Trophoblast cell (in vitro differentiated cells and primary cell): ENCODE measurements at regions not wholly inside any gene's neighbourhood (a gene's known extent, or its start where the extent isn't known, plus 50 kb on each side); places are given as distances from the start of the nearest gene placed in this dataset.

Source experiments
- DNase-seq, 2 donors: peaks; one replicate each; pipeline ENCODE4 v3.0.0-alpha.2; 2016
- H2AFZ ChIP-seq: 2 replicates; pipeline ENCODE4 v1.6.1; 2013; ENCODE audit warnings: low read length, moderate library complexity, mild to moderate bottlenecking; ENCODE audit not compliant: insufficient read depth, poor library complexity
- H2AK5ac ChIP-seq: 2 replicates; pipeline ENCODE4 v1.6.1; 2013; ENCODE audit warnings: mild to moderate bottlenecking, low read length
- H2BK120ac ChIP-seq: 2 replicates; pipeline ENCODE4 v1.6.1; 2013; ENCODE audit warnings: low read length, mild to moderate bottlenecking, moderate library complexity; ENCODE audit not compliant: insufficient read depth, poor library complexity
- H2BK12ac ChIP-seq: 2 replicates; pipeline ENCODE4 v1.6.1; 2013; ENCODE audit warnings: mild to moderate bottlenecking, low read length, moderate library complexity
- H2BK5ac ChIP-seq: 2 replicates; pipeline ENCODE4 v1.6.1; 2013; ENCODE audit warnings: low read length, low read depth, moderate library complexity, mild to moderate bottlenecking; ENCODE audit not compliant: poor library complexity
- H3K14ac ChIP-seq: 2 replicates; pipeline ENCODE4 v1.6.1; 2013; ENCODE audit warnings: mild to moderate bottlenecking, low read length
- H3K18ac ChIP-seq: 2 replicates; pipeline ENCODE4 v1.6.1; 2013; ENCODE audit warnings: mild to moderate bottlenecking, low read length
- H3K23ac ChIP-seq: 2 replicates; pipeline ENCODE4 v1.6.1; 2013; ENCODE audit warnings: low read length
- H3K27ac ChIP-seq: 2 replicates; pipeline ENCODE4 v1.5.1; 2013; ENCODE audit warnings: low read depth, mild to moderate bottlenecking, inconsistent platforms, low read length, moderate library complexity
- H3K27me3 ChIP-seq: 2 replicates; pipeline ENCODE4 v1.6.1; 2013; ENCODE audit warnings: inconsistent platforms, mild to moderate bottlenecking, low read length, moderate library complexity; ENCODE audit not compliant: insufficient read depth
- H3K36me3 ChIP-seq, 2 experiments: 1 replicate in 1 of 2; 2 replicates in 1 of 2; pipeline ENCODE4 v1.6.1; 2013; ENCODE audit warnings: low read length in 2 of 2, mild to moderate bottlenecking in 2 of 2, moderate library complexity in 1 of 2; ENCODE audit not compliant: insufficient read depth in 2 of 2, control insufficient read depth in 1 of 2
- H3K4ac ChIP-seq: 2 replicates; pipeline ENCODE4 v1.6.1; 2013; ENCODE audit warnings: low read depth, mild to moderate bottlenecking, low read length, moderate library complexity
- H3K4me1 ChIP-seq, 2 experiments: 1 replicate in 1 of 2; 2 replicates in 1 of 2; pipeline ENCODE4 v1.6.1; 2013; ENCODE audit warnings: low read length in 2 of 2, mild to moderate bottlenecking in 2 of 2, moderate library complexity in 1 of 2; ENCODE audit not compliant: insufficient read depth in 2 of 2, control insufficient read depth in 1 of 2
- H3K4me2 ChIP-seq: 2 replicates; pipeline ENCODE4 v1.6.1; 2013; ENCODE audit warnings: inconsistent platforms, mild to moderate bottlenecking, low read length, moderate library complexity
- H3K4me3 ChIP-seq: 2 replicates; pipeline ENCODE4 v1.5.1; 2013; ENCODE audit warnings: mild to moderate bottlenecking, low read depth, low read length, inconsistent platforms
- H3K79me1 ChIP-seq: one replicate; pipeline ENCODE4 v1.6.1; 2013; ENCODE audit warnings: low read length
- H3K79me2 ChIP-seq: 2 replicates; pipeline ENCODE4 v1.6.1; 2013; ENCODE audit warnings: low read length, mild to moderate bottlenecking; ENCODE audit not compliant: control insufficient read depth, insufficient read depth, poor library complexity
- H3K9ac ChIP-seq: 2 replicates; pipeline ENCODE4 v1.6.1; 2013; ENCODE audit warnings: mild to moderate bottlenecking, low read length
- H3K9me3 ChIP-seq: 2 replicates; pipeline ENCODE4 v1.6.1; 2013; ENCODE audit warnings: low read depth, mild to moderate bottlenecking, control low read depth, inconsistent platforms, low read length; ENCODE audit not compliant: insufficient read depth
- H4K12ac ChIP-seq: 2 replicates; pipeline ENCODE4 v1.6.1; 2013; ENCODE audit warnings: low read depth, mild to moderate bottlenecking, low read length, moderate library complexity
- H4K8ac ChIP-seq: 2 replicates; pipeline ENCODE4 v1.6.1; 2013; ENCODE audit warnings: low read depth, mild to moderate bottlenecking, low read length, moderate library complexity
- H4K91ac ChIP-seq: one replicate; pipeline ENCODE4 v1.6.1; 2013; ENCODE audit warnings: low read depth, mild to moderate bottlenecking, low read length, moderate library complexity
- WGBS: extraction: QIAGEN DNeasy Blood & Tissue Kit; methylation state at CpG from one replicate; pipeline ENCODE4 v1.1.7; 2013; ENCODE audit warnings: missing lambda C conversion rate; ENCODE audit not compliant: insufficient read length, insufficient coverage; ENCODE audit errors: extremely low coverage; 5-methylcytosine and 5-hydroxymethylcytosine counted together

DNA sequence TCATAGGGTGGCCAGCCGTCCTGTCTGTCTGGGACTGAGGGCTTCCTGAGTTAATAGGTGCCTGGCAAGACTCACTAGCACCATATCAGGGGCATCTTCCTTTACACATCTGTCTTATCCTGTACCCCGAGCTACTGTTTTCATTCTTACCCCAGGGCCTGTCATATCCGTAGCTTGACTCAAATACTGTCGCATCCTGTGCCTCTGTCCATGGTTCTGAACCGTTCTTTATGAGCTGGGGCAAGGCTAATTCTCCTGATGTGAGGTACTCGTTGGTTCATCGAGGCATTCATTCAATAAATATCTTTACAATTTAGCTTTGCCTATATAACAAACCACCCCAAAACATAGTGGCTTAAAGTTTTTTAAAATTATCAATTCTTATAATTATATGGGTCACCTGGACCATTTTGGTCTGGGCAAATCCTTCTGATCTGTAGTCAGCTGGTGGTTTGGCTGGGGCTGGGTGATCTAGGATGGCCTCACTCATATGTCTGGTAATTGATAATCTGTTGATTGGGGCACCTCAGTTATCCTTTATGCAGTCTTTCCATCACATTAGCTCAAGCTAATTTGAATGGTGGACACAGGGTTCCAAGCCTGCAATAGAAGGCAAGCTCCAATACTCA is 121.2 kb downstream of the TLE3 start:
- Histone ChIP-seq H3K14ac (no peak overlapping the region), H3K27ac (no peak overlapping the region), H2BK12ac (no peak overlapping the region), H3K18ac (no peak overlapping the region), H2AK5ac (no peak overlapping the region), H3K9ac (no peak overlapping the region), H4K12ac (no peak overlapping the region), H3K4me3 (no peak overlapping the region), H2BK120ac (no peak overlapping the region), H3K36me3 (no peaks in the 10 kb centered on the region), H4K91ac (no peak overlapping the region), H4K8ac (no peak overlapping the region), H3K9me3 (no peaks in the 10 kb centered on the region), H3K23ac (no peak overlapping the region), H3K4me2 (no peak overlapping the region), H2AFZ (no peak overlapping the region), H3K79me1 (no peaks in the 10 kb centered on the region), H3K27me3 (no peaks in the 10 kb centered on the region), H3K4ac (no peak overlapping the region), H2BK5ac (no peak overlapping the region), H3K4me1 (no peaks in the 10 kb centered on the region), H3K79me2 (no peaks in the 10 kb centered on the region)
- no CpG with 5 or more reads among the region's 7 CpGs for WGBS
- peak; percentile 8 to 79 for DNase-seq

DNA sequence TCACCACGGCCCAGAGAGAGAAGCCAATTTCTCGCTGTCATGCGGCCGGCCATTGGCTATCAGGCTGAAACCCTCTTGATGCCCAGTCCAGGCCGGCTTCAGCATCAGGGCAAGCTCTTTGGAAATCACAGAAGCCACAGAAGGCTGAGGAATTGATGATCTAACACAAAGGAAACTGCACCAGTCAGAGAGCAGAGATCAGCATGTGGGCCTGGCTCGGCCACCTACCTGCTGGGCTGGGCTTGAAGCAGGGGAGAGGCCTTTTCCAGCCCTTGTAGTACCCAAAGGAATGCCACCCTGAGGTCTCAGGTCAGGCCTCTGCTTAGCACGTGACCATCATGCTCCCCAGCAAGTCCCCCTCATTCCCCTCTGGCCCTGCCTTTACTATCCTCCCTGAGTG is 119.1 kb downstream of the TLE3 start:
- H3K18ac ChIP-seq, result no peak overlapping the region
- no peaks in the 10 kb centered on the region for H3K4me1 ChIP-seq
- H3K79me2 ChIP-seq, result no peaks in the 10 kb centered on the region
- no peaks in the 10 kb centered on the region for H3K36me3 ChIP-seq
- H3K27me3 ChIP-seq, result no peaks in the 10 kb centered on the region
- no peak overlapping the region for H2BK120ac ChIP-seq
- H3K14ac ChIP-seq, result no peak overlapping the region
- no peak overlapping the region for H4K8ac ChIP-seq
- no CpG with 5 or more reads among the region's 7 CpGs for WGBS
- no peak overlapping the region for H2AFZ ChIP-seq
- no peak overlapping the region for H2BK5ac ChIP-seq
- H2AK5ac ChIP-seq, result no peak overlapping the region
- no peak overlapping the region for H3K27ac ChIP-seq
- H4K91ac ChIP-seq, result no peak overlapping the region
- H3K23ac ChIP-seq, result no peak overlapping the region
- no peaks in the 10 kb centered on the region for H3K9me3 ChIP-seq
- DNase-seq, result no peak
- no peak overlapping the region for H3K4me3 ChIP-seq
- H2BK12ac ChIP-seq, result no peak overlapping the region
- no peak overlapping the region for H3K4me2 ChIP-seq
- H3K79me1 ChIP-seq, result no peaks in the 10 kb centered on the region
- no peak overlapping the region for H4K12ac ChIP-seq
- no peak overlapping the region for H3K9ac ChIP-seq
- H3K4ac ChIP-seq, result no peak overlapping the region

DNA sequence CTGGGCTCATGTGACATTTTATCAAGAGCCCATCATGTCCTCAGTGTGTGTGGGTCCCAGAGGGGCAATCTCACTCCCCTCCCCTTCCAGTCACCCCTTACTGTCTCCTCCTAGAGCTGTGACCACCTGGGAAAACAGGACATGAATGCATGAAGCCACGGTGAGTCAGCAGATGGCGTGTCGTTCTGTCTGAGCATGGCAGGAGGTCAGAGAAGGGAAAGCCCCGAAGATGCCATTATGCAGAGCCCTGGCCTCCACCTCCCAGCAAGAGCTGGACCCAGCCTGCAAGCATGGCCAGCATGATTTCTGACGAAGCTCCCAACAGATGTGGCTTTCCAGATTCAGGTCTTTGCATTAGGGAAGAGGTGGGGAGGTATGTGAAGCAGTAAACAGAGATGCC is 118.5 kb downstream of the TLE3 start:
- no peaks in the 10 kb centered on the region for H3K27me3 ChIP-seq
- H3K4me1 ChIP-seq, result no peaks in the 10 kb centered on the region
- no peak overlapping the region for H4K12ac ChIP-seq
- no peak overlapping the region for H3K27ac ChIP-seq
- no peak overlapping the region for H3K4me2 ChIP-seq
- H3K79me1 ChIP-seq, result no peaks in the 10 kb centered on the region
- H3K14ac ChIP-seq, result no peak overlapping the region
- H2AFZ ChIP-seq, result no peak overlapping the region
- H3K4me3 ChIP-seq, result no peak overlapping the region
- no peak overlapping the region for H2BK12ac ChIP-seq
- no peak overlapping the region for H3K9ac ChIP-seq
- no peak overlapping the region for H3K4ac ChIP-seq
- no peaks in the 10 kb centered on the region for H3K36me3 ChIP-seq
- no peak overlapping the region for H2BK120ac ChIP-seq
- H3K9me3 ChIP-seq, result no peaks in the 10 kb centered on the region
- H2AK5ac ChIP-seq, result no peak overlapping the region
- H4K91ac ChIP-seq, result no peak overlapping the region
- no CpG with 5 or more reads among the region's 5 CpGs for WGBS
- H4K8ac ChIP-seq, result no peak overlapping the region
- H3K79me2 ChIP-seq, result no peaks in the 10 kb centered on the region
- H3K23ac ChIP-seq, result no peak overlapping the region
- DNase-seq, result peak; percentile 66 to 70
- no peak overlapping the region for H3K18ac ChIP-seq
- H2BK5ac ChIP-seq, result no peak overlapping the region

DNA sequence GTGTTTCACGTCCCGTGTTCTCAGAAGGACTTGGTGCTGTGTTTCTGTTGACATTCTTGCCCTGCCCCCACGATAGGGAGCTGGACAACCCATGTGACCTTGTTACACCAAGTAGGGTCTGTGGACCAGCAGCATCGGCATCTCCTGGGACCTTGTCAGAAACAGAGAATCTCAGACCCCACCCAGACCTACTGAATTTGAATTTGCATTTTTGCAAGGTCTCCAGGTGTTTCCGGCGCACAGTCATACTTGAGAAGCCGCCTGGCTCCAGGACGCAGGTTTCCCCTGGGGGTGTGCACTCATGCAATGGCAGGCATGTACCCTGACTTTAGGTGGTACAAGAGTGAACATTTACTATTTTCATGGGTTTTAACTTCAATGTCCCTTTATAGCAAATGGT is 117.9 kb downstream of the TLE3 start:
- Histone ChIP-seq H3K9ac (no peak overlapping the region), H3K4ac (no peak overlapping the region), H3K4me2 (no peak overlapping the region), H3K23ac (no peak overlapping the region), H3K18ac (no peak overlapping the region), H3K14ac (no peak overlapping the region), H3K4me3 (no peak overlapping the region), H3K36me3 (no peaks in the 10 kb centered on the region), H3K27ac (no peak overlapping the region), H2AK5ac (no peak overlapping the region), H2AFZ (no peak overlapping the region), H3K9me3 (no peaks in the 10 kb centered on the region), H4K12ac (no peak overlapping the region), H2BK12ac (no peak overlapping the region), H3K27me3 (no peaks in the 10 kb centered on the region), H3K79me2 (no peaks in the 10 kb centered on the region), H4K91ac (no peak overlapping the region), H2BK5ac (no peak overlapping the region), H2BK120ac (no peak overlapping the region), H4K8ac (no peak overlapping the region), H3K79me1 (no peaks in the 10 kb centered on the region), H3K4me1 (no peaks in the 10 kb centered on the region)
- no CpG with 5 or more reads among the region's 8 CpGs for WGBS
- DNase-seq, result peak; percentile 29 to 32
